NT2/D1 (cell line): ENCODE measurements at regions not wholly inside any gene's neighbourhood (a gene's known extent, or its start where the extent isn't known, plus 50 kb on each side); places are given as distances from the start of the nearest gene placed in this dataset.

ENCODE experiments used
- SUZ12 ChIP-seq: IDR thresholded peaks from 2 replicates; pipeline ENCODE4 v1.6.1; 2011; ENCODE audit not compliant: insufficient read length, insufficient read depth; ENCODE audit errors: extremely low read depth
- YY1 ChIP-seq: IDR thresholded peaks from 2 replicates; pipeline ENCODE4 v1.6.1; 2011; ENCODE audit not compliant: insufficient read length, insufficient read depth
- ZNF274 ChIP-seq: IDR thresholded peaks from 2 replicates; pipeline ENCODE4 v1.6.1; 2011; ENCODE audit warnings: mild to moderate bottlenecking, low read depth, low read length

GRCh38 chr3:82628385-82629014 lies 867.1 kb upstream of the GBE1 start:
- TF ChIP-seq YY1 (no peak), SUZ12 (no peak), ZNF274 (no peak)
